ENCODE measurements at regions not wholly inside any gene's neighbourhood (a gene's known extent, or its start where the extent isn't known, plus 50 kb on each side); places are given as distances from the start of the nearest gene placed in this dataset.

- TF ChIP-seq EZH2 (IDR thresholded peaks at IDR 0.05; ENCODE audit: insufficient read depth, poor library complexity, severe bottlenecking) (no peak), EZH2phosphoT487 (IDR thresholded peaks at IDR 0.05; ENCODE audit: insufficient read depth, low read depth) (no peak)
Observed at GRCh38 chr6:16061818-16062217, 67.1 kb upstream of the MYLIP start.

Measured in GM23248 (cell line).